Gastrocnemius medialis (tissue), 4 donors: ENCODE measurements at regions not wholly inside any gene's neighbourhood (a gene's known extent, or its start where the extent isn't known, plus 50 kb on each side); places are given as distances from the start of the nearest gene placed in this dataset.

Experiments
- ATAC-seq, 2 donors: fragments of 150-250 bp; one replicate each; pipeline ENCODE4 v1.9.1; 2016
- DNase-seq, 2 donors: peaks; one replicate each; pipeline ENCODE4 v3.0.0-alpha.2; 2019
- H3K27ac ChIP-seq, 4 donors: fragments of 200-600 bp; sonication (generic); 1 replicate in 1 of 4; 2 replicates in 3 of 4; pipeline ENCODE4 v1.5.1; 2016 to 2018; ENCODE audit warnings: mild to moderate bottlenecking in 2 of 4, moderate library complexity in 1 of 4
- H3K27me3 ChIP-seq, 3 donors: fragments of 200-600 bp; sonication (generic) in 2 of 3; 1 replicate in 1 of 3; 2 replicates in 2 of 3; pipeline versions ENCODE4 v1.5.1 to v1.6.0; 2016 to 2019; ENCODE audit warnings: mild to moderate bottlenecking in 1 of 3, moderate library complexity in 1 of 3
- H3K36me3 ChIP-seq, 2 donors: fragments of 200-600 bp; sonication (generic) in 1 of 2; one replicate each; pipeline ENCODE4 v1.5.1; 2017 to 2018
- H3K4me1 ChIP-seq, 2 donors: fragments of 200-600 bp; sonication (generic) in 1 of 2; one replicate each; pipeline ENCODE4 v1.5.1; 2016 to 2017; ENCODE audit warnings: mild to moderate bottlenecking in 2 of 2
- H3K4me3 ChIP-seq, 4 donors: fragments of 200-600 bp; sonication (generic) in 3 of 4; 1 replicate in 1 of 4; 2 replicates in 3 of 4; pipeline ENCODE4 v1.5.1; 2016 to 2019; ENCODE audit warnings: mild to moderate bottlenecking in 2 of 4
- H3K9me3 ChIP-seq, 3 donors: fragments of 200-600 bp; sonication (generic) in 2 of 3; 1 replicate in 1 of 3; 2 replicates in 2 of 3; pipeline ENCODE4 v1.5.1; 2016 to 2019
- POLR2A ChIP-seq, 2 donors: fragments of 450-650 bp; IDR thresholded peaks; one replicate each; pipeline ENCODE4 v1.6.1; 2017; ENCODE audit warnings: antibody characterized with exemption in 2 of 2, mild to moderate bottlenecking in 2 of 2, moderate library complexity in 2 of 2
- in situ Hi-C, 4 donors: fragments of 200-750 bp; cut with MboI; loops; one replicate each; pipeline versions ENCODE4 v1.15.0 to v1.8.0; 2017; ENCODE audit warnings: low sequenced_read_pairs in 4 of 4
- intact Hi-C: fragments of 100-400 bp; cut with DNase I; formaldehyde crosslinking; loops from one replicate; pipeline ENCODE4 v1.15.1; 2023; ENCODE audit warnings: low total_unique reads
- TF ChIP-seq, protein P1 (sequence below), 5 experiments: fragments of 450-650 bp in 3 of 5; fragments of 200-600 bp in 2 of 5; sonication (generic) in 2 of 5; IDR thresholded peaks in 4 of 5; conservative IDR thresholded peaks in 1 of 5; 1 replicate in 4 of 5; 2 replicates in 1 of 5; pipeline ENCODE4 v1.5.1; 2016 to 2019; ENCODE audit warnings: antibody characterized with exemption in 5 of 5, mild to moderate bottlenecking in 3 of 5, moderate library complexity in 3 of 5

GRCh38 chr12:59444932-59445331 is 150.9 kb upstream of the SLC16A7 start:
- DNase-seq (no peak), ATAC-seq (no peak)
- no peaks in the 10 kb centered on the region for H3K36me3 ChIP-seq
- H3K27ac ChIP-seq, result no peak overlapping the region
- H3K9me3 ChIP-seq, result no peaks in the 10 kb centered on the region
- H3K27me3 ChIP-seq, result no peaks in the 10 kb centered on the region
- TF ChIP-seq, protein P1, sequence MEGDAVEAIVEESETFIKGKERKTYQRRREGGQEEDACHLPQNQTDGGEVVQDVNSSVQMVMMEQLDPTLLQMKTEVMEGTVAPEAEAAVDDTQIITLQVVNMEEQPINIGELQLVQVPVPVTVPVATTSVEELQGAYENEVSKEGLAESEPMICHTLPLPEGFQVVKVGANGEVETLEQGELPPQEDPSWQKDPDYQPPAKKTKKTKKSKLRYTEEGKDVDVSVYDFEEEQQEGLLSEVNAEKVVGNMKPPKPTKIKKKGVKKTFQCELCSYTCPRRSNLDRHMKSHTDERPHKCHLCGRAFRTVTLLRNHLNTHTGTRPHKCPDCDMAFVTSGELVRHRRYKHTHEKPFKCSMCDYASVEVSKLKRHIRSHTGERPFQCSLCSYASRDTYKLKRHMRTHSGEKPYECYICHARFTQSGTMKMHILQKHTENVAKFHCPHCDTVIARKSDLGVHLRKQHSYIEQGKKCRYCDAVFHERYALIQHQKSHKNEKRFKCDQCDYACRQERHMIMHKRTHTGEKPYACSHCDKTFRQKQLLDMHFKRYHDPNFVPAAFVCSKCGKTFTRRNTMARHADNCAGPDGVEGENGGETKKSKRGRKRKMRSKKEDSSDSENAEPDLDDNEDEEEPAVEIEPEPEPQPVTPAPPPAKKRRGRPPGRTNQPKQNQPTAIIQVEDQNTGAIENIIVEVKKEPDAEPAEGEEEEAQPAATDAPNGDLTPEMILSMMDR (IDR thresholded peaks at IDR 0.05 in 4 of 5, conservative IDR thresholded peaks at IDR 0.05 in 1 of 5), result no peak
- TF ChIP-seq POLR2A (IDR thresholded peaks at IDR 0.05), result no peak
- no peak overlapping the region for H3K4me3 ChIP-seq
- in situ Hi-C loops, result loop anchor here in 1 of 4 donors (25.0 kb wide), 1 partner anchor 342 kb away; no protein-coding TSS in a partner anchor
- no peaks in the 10 kb centered on the region for H3K4me1 ChIP-seq
- intact Hi-C loops, result no loop called here

DNA sequence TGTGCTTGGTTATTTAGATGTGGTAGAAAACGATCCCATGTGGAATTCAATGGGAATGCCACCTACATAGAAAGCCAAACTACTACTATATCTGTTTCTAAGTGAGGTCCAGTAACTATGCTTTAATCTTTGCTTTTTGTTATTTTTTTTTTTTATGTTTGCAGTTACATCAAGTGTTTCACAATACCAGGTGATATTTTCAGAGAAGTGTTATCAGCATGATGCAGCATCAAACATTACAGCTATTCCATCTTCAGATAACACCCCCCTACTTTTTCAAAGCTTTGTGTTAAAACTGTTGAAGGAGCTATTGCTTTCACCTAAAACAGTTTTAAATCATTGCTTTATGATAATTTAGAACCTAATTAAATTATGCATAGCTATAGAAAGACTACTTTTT is 163.8 kb upstream of the SLC16A7 start:
- H3K9me3 ChIP-seq, result no peaks in the 10 kb centered on the region
- H3K4me3 ChIP-seq, result no peak overlapping the region
- TF ChIP-seq POLR2A (IDR thresholded peaks at IDR 0.05), result no peak
- TF ChIP-seq, protein P1 (IDR thresholded peaks at IDR 0.05 in 4 of 5, conservative IDR thresholded peaks at IDR 0.05 in 1 of 5), result no peak
- H3K27me3 ChIP-seq, result no peaks in the 10 kb centered on the region
- H3K36me3 ChIP-seq, result no peaks in the 10 kb centered on the region
- ATAC-seq (no peak), DNase-seq (no peak)
- intact Hi-C loops (no loop called here), in situ Hi-C loops (loop anchor here in 1 of 4 donors (25.0 kb wide), 1 partner anchor 355 kb away; no protein-coding TSS in a partner anchor)
- H3K4me1 ChIP-seq, result no peaks in the 10 kb centered on the region
- no peak overlapping the region for H3K27ac ChIP-seq

DNA sequence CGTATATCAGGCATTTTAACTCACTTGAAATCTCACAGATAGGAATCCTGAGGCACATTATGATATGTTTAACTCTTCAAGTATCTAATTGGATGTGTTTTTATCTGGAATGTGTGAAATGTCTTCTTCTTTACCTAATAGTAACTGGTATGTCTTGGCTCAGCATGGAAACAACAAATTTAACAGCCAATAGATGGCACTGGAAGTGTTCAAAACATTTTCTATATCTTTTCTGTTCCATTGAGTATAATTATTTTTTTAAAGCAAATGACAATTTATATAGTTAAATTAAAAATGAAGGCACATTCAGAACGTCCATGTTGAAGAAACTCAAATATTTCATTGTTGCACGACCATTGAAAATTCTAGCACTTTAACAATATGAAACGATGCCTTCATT is 164.6 kb upstream of the SLC16A7 start:
- no peak overlapping the region for H3K4me3 ChIP-seq
- ATAC-seq (no peak), DNase-seq (no peak)
- no peak for TF ChIP-seq POLR2A (IDR thresholded peaks at IDR 0.05)
- TF ChIP-seq, protein P1 (IDR thresholded peaks at IDR 0.05 in 4 of 5, conservative IDR thresholded peaks at IDR 0.05 in 1 of 5), result no peak
- intact Hi-C loops, result loop anchor here (2.0 kb wide), 1 partner anchor 378 kb away; no protein-coding TSS in a partner anchor
- H3K27ac ChIP-seq, result no peak overlapping the region
- H3K9me3 ChIP-seq, result no peaks in the 10 kb centered on the region
- no peaks in the 10 kb centered on the region for H3K27me3 ChIP-seq
- no peaks in the 10 kb centered on the region for H3K36me3 ChIP-seq
- no peaks in the 10 kb centered on the region for H3K4me1 ChIP-seq
- in situ Hi-C loops, result loop anchor here in 1 of 4 donors (25.0 kb wide), 1 partner anchor 356 kb away; no protein-coding TSS in a partner anchor

- H3K36me3 ChIP-seq, result no peaks in the 10 kb centered on the region
- intact Hi-C loops, result loop anchor here (2.0 kb wide), 1 partner anchor 379 kb away; no protein-coding TSS in a partner anchor
Measured at GRCh38 chr12:59429766-59430165, 166.1 kb upstream of the SLC16A7 start.

More at GRCh38 chr12:59429766-59430165, 166.1 kb upstream of the SLC16A7 start:
- H3K9me3 ChIP-seq, result no peaks in the 10 kb centered on the region
- no peak for TF ChIP-seq POLR2A (IDR thresholded peaks at IDR 0.05)
- TF ChIP-seq, protein P1 (IDR thresholded peaks at IDR 0.05 in 4 of 5, conservative IDR thresholded peaks at IDR 0.05 in 1 of 5), result no peak
- no peaks in the 10 kb centered on the region for H3K4me1 ChIP-seq
- no peak overlapping the region for H3K27ac ChIP-seq
- ATAC-seq (no peak), DNase-seq (no peak)
- no peak overlapping the region for H3K4me3 ChIP-seq
- H3K27me3 ChIP-seq, result no peaks in the 10 kb centered on the region
- in situ Hi-C loops, result loop anchor here in 1 of 4 donors (25.0 kb wide), 1 partner anchor 358 kb away; no protein-coding TSS in a partner anchor
